Caco-2 (cell line): ENCODE measurements at regions not wholly inside any gene's neighbourhood (a gene's known extent, or its start where the extent isn't known, plus 50 kb on each side); places are given as distances from the start of the nearest gene placed in this dataset.

Experiments used
- BruUV-seq: library from RNA; stranded (reverse); fragments of 400-500 nt; replicated peaks from 2 replicates; lab custom pipeline; 2021; lab: Mats Ljungman, UMichigan
- CTCF ChIA-PET: fragments of 300-600 bp; sonication (Branson Sonifier 250); formaldehyde crosslinking; loops from one replicate; lab custom pipeline; 2022; ENCODE audit warnings: antibody characterized with exemption; lab: Charles Lee
- POLR2A ChIA-PET: fragments of 300-600 bp; sonication (Branson Sonifier 250); formaldehyde crosslinking; loops from one replicate; lab custom pipeline; 2022; ENCODE audit warnings: antibody characterized with exemption; lab: Charles Lee
- DNase-seq, 2 experiments: peaks; one replicate each; pipeline versions ENCODE4 v3.0.0 to v3.0.0-alpha.2; 2020 to 2022
- H3K27me3 ChIP-seq: replicated peaks from 2 replicates; pipeline ENCODE4 v1.6.0; 2011; ENCODE audit warnings: low read length; ENCODE audit not compliant: control insufficient read depth, insufficient read depth
- H3K36me3 ChIP-seq: 2 replicates; pipeline ENCODE4 v1.5.1; 2011; ENCODE audit warnings: low read length; ENCODE audit not compliant: control insufficient read depth, insufficient read depth
- H3K4me1 ChIP-seq: fragments of 250-450 bp; sonication (Bioruptor Pico); 2 replicates; pipeline ENCODE4 v1.5.1; 2020; ENCODE audit warnings: mild to moderate bottlenecking
- H3K4me3 ChIP-seq: 2 replicates; pipeline ENCODE4 v1.5.1; 2011; ENCODE audit warnings: low read depth, mild to moderate bottlenecking, control low read depth, low read length
- H3K9me3 ChIP-seq: fragments of 250-450 bp; sonication (Bioruptor Pico); 2 replicates; pipeline ENCODE4 v1.5.1; 2020; ENCODE audit warnings: mild to moderate bottlenecking, moderate library complexity
- H3K27ac Mint-ChIP-seq: one replicate; pipeline ENCODE4 v1.8.0; 2022; ENCODE audit warnings: mixed read lengths; ENCODE audit not compliant: unreplicated experiment
- H3K27me3 Mint-ChIP-seq: one replicate; pipeline ENCODE4 v1.8.0; 2022; ENCODE audit warnings: mixed read lengths; ENCODE audit not compliant: insufficient read depth, unreplicated experiment
- H3K36me3 Mint-ChIP-seq: one replicate; pipeline ENCODE4 v1.8.0; 2022; ENCODE audit warnings: mild to moderate bottlenecking, mixed read lengths; ENCODE audit not compliant: insufficient read depth, unreplicated experiment
- H3K4me1 Mint-ChIP-seq: one replicate; pipeline ENCODE4 v1.8.0; 2022; ENCODE audit warnings: low read depth, mixed read lengths; ENCODE audit not compliant: unreplicated experiment
- H3K4me3 Mint-ChIP-seq: one replicate; pipeline ENCODE4 v1.8.0; 2022; ENCODE audit warnings: mild to moderate bottlenecking, moderate library complexity, mixed read lengths; ENCODE audit not compliant: unreplicated experiment
- H3K9me3 Mint-ChIP-seq: one replicate; pipeline ENCODE4 v1.8.0; 2022; ENCODE audit warnings: mixed read lengths; ENCODE audit not compliant: unreplicated experiment
- intact Hi-C: fragments of 100-400 bp; cut with micrococcal nuclease; formaldehyde crosslinking; loops from one replicate; pipeline ENCODE4 v1.10.0; 2022; ENCODE audit not compliant: unreplicated experiment
- TF ChIP-seq, protein P1 (sequence below), 2 experiments: fragments of 200-600 bp in 1 of 2; IDR thresholded peaks; 1 replicate in 1 of 2; 2 replicates in 1 of 2; pipeline versions ENCODE4 v1.5.1 to v1.8.0; 2011 to 2022; ENCODE audit warnings: antibody characterized with exemption in 1 of 2, control low read depth in 1 of 2, inconsistent platforms in 1 of 2, low read depth in 1 of 2, low read length in 1 of 2, mild to moderate bottlenecking in 1 of 2, moderate library complexity in 1 of 2; ENCODE audit not compliant: insufficient read depth in 1 of 2, severe bottlenecking in 1 of 2, unreplicated experiment in 1 of 2

DNA sequence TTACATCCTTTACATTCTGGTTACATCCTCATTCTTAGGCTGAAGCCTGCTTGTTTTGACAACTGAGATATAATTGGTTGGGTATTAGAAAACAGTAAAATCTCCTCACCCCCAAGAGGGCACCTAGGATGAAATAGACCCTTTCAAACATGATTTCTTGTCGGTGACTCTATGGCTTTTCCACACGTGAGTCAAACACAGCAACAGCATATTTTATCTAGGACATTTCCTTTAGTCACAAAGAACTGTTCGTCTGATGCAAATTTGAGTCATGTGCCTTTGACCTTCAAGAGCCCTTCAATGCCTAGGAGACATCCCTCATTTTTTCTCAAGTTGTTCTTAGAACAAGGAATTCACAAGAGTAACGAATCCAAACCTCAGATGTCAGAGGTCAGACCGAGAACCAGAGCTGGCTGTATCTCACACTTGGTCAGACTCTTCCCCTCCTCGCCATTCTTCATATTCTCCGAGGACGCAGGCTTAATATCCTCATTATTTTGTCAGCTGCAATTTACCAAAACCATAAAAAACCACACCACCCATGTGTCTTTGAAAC lies 60.5 kb upstream of the ALKAL2 start:
- no peak for DNase-seq
- Histone ChIP-seq H3K4me3 (no peak overlapping the region), H3K9me3 (no peaks in the 10 kb centered on the region), H3K36me3 (no peaks in the 10 kb centered on the region), H3K27me3 (no peaks in the 10 kb centered on the region), H3K4me1 (no peaks in the 10 kb centered on the region)
- ChIA-PET POLR2A (no interaction called here), CTCF (no interaction called here)
- H3K27ac Mint-ChIP-seq, result no peak overlapping the region
- no peak overlapping the region for H3K4me3 Mint-ChIP-seq
- TF ChIP-seq, protein P1, sequence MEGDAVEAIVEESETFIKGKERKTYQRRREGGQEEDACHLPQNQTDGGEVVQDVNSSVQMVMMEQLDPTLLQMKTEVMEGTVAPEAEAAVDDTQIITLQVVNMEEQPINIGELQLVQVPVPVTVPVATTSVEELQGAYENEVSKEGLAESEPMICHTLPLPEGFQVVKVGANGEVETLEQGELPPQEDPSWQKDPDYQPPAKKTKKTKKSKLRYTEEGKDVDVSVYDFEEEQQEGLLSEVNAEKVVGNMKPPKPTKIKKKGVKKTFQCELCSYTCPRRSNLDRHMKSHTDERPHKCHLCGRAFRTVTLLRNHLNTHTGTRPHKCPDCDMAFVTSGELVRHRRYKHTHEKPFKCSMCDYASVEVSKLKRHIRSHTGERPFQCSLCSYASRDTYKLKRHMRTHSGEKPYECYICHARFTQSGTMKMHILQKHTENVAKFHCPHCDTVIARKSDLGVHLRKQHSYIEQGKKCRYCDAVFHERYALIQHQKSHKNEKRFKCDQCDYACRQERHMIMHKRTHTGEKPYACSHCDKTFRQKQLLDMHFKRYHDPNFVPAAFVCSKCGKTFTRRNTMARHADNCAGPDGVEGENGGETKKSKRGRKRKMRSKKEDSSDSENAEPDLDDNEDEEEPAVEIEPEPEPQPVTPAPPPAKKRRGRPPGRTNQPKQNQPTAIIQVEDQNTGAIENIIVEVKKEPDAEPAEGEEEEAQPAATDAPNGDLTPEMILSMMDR (IDR thresholded peaks at IDR 0.05; ENCODE audit: insufficient read depth in 1 of 2, low read depth in 1 of 2, low read length in 1 of 2, severe bottlenecking in 1 of 2, unreplicated experiment in 1 of 2), result no peak
- H3K9me3 Mint-ChIP-seq, result no peaks in the 10 kb centered on the region
- no TSS peak for BruUV-seq
- H3K27me3 Mint-ChIP-seq, result peaks cover 14% of the 10 kb centered on the region
- no peaks in the 10 kb centered on the region for H3K36me3 Mint-ChIP-seq
- no peaks in the 10 kb centered on the region for H3K4me1 Mint-ChIP-seq
- intact Hi-C loops, result no loop called here

DNA sequence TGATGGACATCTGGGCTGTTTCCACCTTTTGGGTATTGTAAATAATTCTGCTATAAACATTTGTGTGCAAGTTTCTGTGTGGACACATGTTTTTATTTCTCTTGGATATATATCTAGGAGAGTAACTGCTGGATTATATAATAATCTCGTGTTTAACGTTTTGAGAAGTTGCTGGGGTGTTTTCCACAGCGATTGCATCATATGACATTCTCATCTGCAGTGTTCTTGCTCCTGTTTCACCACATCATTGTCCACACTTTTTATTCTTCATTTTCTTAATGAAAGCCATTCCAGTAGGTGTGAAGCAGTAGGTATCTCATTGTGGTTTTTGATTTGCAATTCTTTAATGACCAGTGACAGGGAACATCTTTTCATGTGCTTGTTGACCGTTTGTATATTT lies 56.9 kb upstream of the ALKAL2 start:
- peaks cover 2% of the 10 kb centered on the region for H3K9me3 Mint-ChIP-seq
- H3K36me3 ChIP-seq, result no peaks in the 10 kb centered on the region
- intact Hi-C loops, result no loop called here
- TF ChIP-seq, protein P1 (IDR thresholded peaks at IDR 0.05; ENCODE audit: insufficient read depth in 1 of 2, low read depth in 1 of 2, low read length in 1 of 2, severe bottlenecking in 1 of 2, unreplicated experiment in 1 of 2), result no peak
- no peaks in the 10 kb centered on the region for H3K27me3 ChIP-seq
- no peak for DNase-seq
- H3K36me3 Mint-ChIP-seq, result no peaks in the 10 kb centered on the region
- ChIA-PET CTCF (no interaction called here), POLR2A (no interaction called here)
- no peaks in the 10 kb centered on the region for H3K9me3 ChIP-seq
- no peak overlapping the region for H3K4me3 ChIP-seq
- BruUV-seq, result no TSS peak
- H3K27ac Mint-ChIP-seq, result no peak overlapping the region
- H3K27me3 Mint-ChIP-seq, result peaks cover 22% of the 10 kb centered on the region
- no peaks in the 10 kb centered on the region for H3K4me1 Mint-ChIP-seq
- no peak overlapping the region for H3K4me3 Mint-ChIP-seq
- H3K4me1 ChIP-seq, result no peaks in the 10 kb centered on the region

DNA sequence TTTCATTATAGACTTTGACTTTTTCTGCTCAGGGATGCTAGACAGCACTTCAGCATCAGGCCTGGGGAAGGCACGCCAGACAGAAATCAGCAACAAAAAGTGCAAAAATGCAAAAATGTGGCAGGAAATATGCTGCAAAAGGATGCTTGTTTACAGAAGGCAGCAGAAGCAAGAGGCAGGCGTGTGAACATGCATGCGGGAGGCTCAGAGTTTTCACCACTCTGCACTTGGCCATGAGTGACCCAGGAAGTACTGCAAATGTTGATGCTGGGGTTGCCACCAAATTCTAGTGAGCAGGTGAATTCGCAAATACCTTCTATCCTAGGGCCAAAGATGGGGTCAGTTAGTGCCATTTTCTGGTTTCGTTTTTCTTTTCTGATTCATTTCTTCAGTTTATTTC lies 55.5 kb upstream of the ALKAL2 start:
- TF ChIP-seq, protein P1 (IDR thresholded peaks at IDR 0.05; ENCODE audit: insufficient read depth in 1 of 2, low read depth in 1 of 2, low read length in 1 of 2, severe bottlenecking in 1 of 2, unreplicated experiment in 1 of 2), result no peak
- H3K36me3 Mint-ChIP-seq, result no peaks in the 10 kb centered on the region
- H3K27me3 Mint-ChIP-seq, result peaks cover 22% of the 10 kb centered on the region
- no peak overlapping the region for H3K4me3 ChIP-seq
- no peaks in the 10 kb centered on the region for H3K9me3 ChIP-seq
- DNase-seq, result no peak
- ChIA-PET POLR2A (no interaction called here), CTCF (interaction anchor here (0.8 kb wide), 1 partner anchor 80 kb away, joined by 3 read pairs; no protein-coding TSS in a partner anchor)
- no peak overlapping the region for H3K4me3 Mint-ChIP-seq
- H3K36me3 ChIP-seq, result no peaks in the 10 kb centered on the region
- intact Hi-C loops, result no loop called here
- BruUV-seq, result no TSS peak
- H3K27me3 ChIP-seq, result no peaks in the 10 kb centered on the region
- H3K9me3 Mint-ChIP-seq, result peaks cover 12% of the 10 kb centered on the region
- H3K4me1 ChIP-seq, result no peaks in the 10 kb centered on the region
- no peaks in the 10 kb centered on the region for H3K4me1 Mint-ChIP-seq
- no peak overlapping the region for H3K27ac Mint-ChIP-seq
